Immature natural killer cell (primary cell): ENCODE measurements at regions not wholly inside any gene's neighbourhood (a gene's known extent, or its start where the extent isn't known, plus 50 kb on each side); places are given as distances from the start of the nearest gene placed in this dataset.

Source experiments
- DNase-seq, 3 donors: peaks; one replicate each; pipeline ENCODE4 v3.0.0; 2022; ENCODE audit warnings: mixed read lengths in 1 of 3
- H3K27ac Mint-ChIP-seq, 6 donors: one replicate each; pipeline ENCODE4 v1.8.0; 2020; ENCODE audit warnings: mixed read lengths in 6 of 6, mild to moderate bottlenecking in 5 of 6, inconsistent platforms in 4 of 6, moderate library complexity in 3 of 6
- H3K27me3 Mint-ChIP-seq, 3 donors: one replicate each; pipeline ENCODE4 v1.8.0; 2020 to 2021; ENCODE audit warnings: low read depth in 3 of 3, mild to moderate bottlenecking in 3 of 3, mixed read lengths in 3 of 3, moderate library complexity in 3 of 3, inconsistent platforms in 1 of 3
- H3K36me3 Mint-ChIP-seq, 3 donors: one replicate each; pipeline ENCODE4 v1.8.0; 2020; ENCODE audit warnings: mixed read lengths in 3 of 3, inconsistent platforms in 2 of 3, mild to moderate bottlenecking in 2 of 3
- H3K4me1 Mint-ChIP-seq, 2 donors: one replicate each; pipeline ENCODE4 v1.8.0; 2020; ENCODE audit warnings: inconsistent platforms in 2 of 2, mild to moderate bottlenecking in 2 of 2, mixed read lengths in 2 of 2, moderate library complexity in 1 of 2
- H3K4me3 Mint-ChIP-seq, 5 donors: one replicate each; pipeline ENCODE4 v1.8.0; 2020; ENCODE audit warnings: mild to moderate bottlenecking in 5 of 5, mixed read lengths in 5 of 5, inconsistent platforms in 3 of 5, moderate library complexity in 3 of 5
- H3K9me3 Mint-ChIP-seq, 6 donors: one replicate each; pipeline ENCODE4 v1.8.0; 2020; ENCODE audit warnings: mild to moderate bottlenecking in 6 of 6, mixed read lengths in 6 of 6, inconsistent platforms in 4 of 6, moderate library complexity in 3 of 6

- DNase-seq = no peak
Measured at GRCh38 chr12:67433385-67434175, 164.4 kb downstream of the CAND1 start.

GRCh38 chr12:67434671-67435370, 165.7 kb downstream of the CAND1 start:
- H3K27me3 Mint-ChIP-seq = peaks cover 0 to 3% (median 0%) of the 10 kb centered on the region in 3 donors
- H3K4me1 Mint-ChIP-seq = peaks cover 14 to 21% of the 10 kb centered on the region in 2 donors
- no peaks in the 10 kb centered on the region for H3K9me3 Mint-ChIP-seq
- no peaks in the 10 kb centered on the region for H3K36me3 Mint-ChIP-seq
- no peak overlapping the region for H3K27ac Mint-ChIP-seq
- H3K4me3 Mint-ChIP-seq = no peak overlapping the region
- DNase-seq = no peak

More at GRCh38 chr12:67433385-67434175, 164.4 kb downstream of the CAND1 start:
- Mint-ChIP-seq H3K27me3 (peaks cover 0 to 3% (median 2%) of the 10 kb centered on the region in 3 donors), H3K4me1 (peaks cover 14 to 21% of the 10 kb centered on the region in 2 donors), H3K36me3 (no peaks in the 10 kb centered on the region), H3K27ac (no peak overlapping the region), H3K9me3 (no peaks in the 10 kb centered on the region), H3K4me3 (no peak overlapping the region)

- H3K27ac Mint-ChIP-seq = no peak overlapping the region
- DNase-seq = no peak
- H3K4me3 Mint-ChIP-seq = peak overlapping the region in 1 of 5 donors; percentile 64
- no peaks in the 10 kb centered on the region for H3K36me3 Mint-ChIP-seq
- peaks cover 0 to 3% (median 0%) of the 10 kb centered on the region in 3 donors for H3K27me3 Mint-ChIP-seq
- no peaks in the 10 kb centered on the region for H3K9me3 Mint-ChIP-seq
- peaks cover 15 to 23% of the 10 kb centered on the region in 2 donors for H3K4me1 Mint-ChIP-seq
Measured at GRCh38 chr12:67436230-67436629, 167.1 kb downstream of the CAND1 start.

- Mint-ChIP-seq H3K36me3 (peaks cover 0 to 2% (median 0%) of the 10 kb centered on the region in 3 donors), H3K27me3 (peaks cover 0 to 3% (median 0%) of the 10 kb centered on the region in 3 donors), H3K27ac (peak overlapping the region in 1 of 6 donors; percentile 39), H3K4me1 (peaks cover 23 to 31% of the 10 kb centered on the region in 2 donors), H3K9me3 (no peaks in the 10 kb centered on the region), H3K4me3 (peak overlapping the region in 2 of 5 donors; percentile 14 to 64)
- no peak for DNase-seq
Measured at GRCh38 chr12:67437011-67437410, 167.9 kb downstream of the CAND1 start.

- H3K27ac Mint-ChIP-seq = no peak overlapping the region
- DNase-seq = no peak
- no peak overlapping the region for H3K4me3 Mint-ChIP-seq
- peaks cover 0 to 2% (median 0%) of the 10 kb centered on the region in 3 donors for H3K36me3 Mint-ChIP-seq
- H3K4me1 Mint-ChIP-seq = peaks cover 38 to 42% of the 10 kb centered on the region in 2 donors
- no peaks in the 10 kb centered on the region for H3K9me3 Mint-ChIP-seq
- peaks cover 0 to 3% (median 0%) of the 10 kb centered on the region in 3 donors for H3K27me3 Mint-ChIP-seq
Measured at GRCh38 chr12:67439611-67440010, 170.5 kb downstream of the CAND1 start.

- Mint-ChIP-seq H3K27me3 (peaks cover 0 to 2% (median under 1%) of the 10 kb centered on the region in 3 donors), H3K4me1 (peaks cover 30 to 33% of the 10 kb centered on the region in 2 donors), H3K27ac (peak overlapping the region in 2 of 6 donors; percentile 7 to 65), H3K9me3 (no peaks in the 10 kb centered on the region), H3K36me3 (peaks cover 0 to 2% (median 0%) of the 10 kb centered on the region in 3 donors), H3K4me3 (peak overlapping the region; percentile 23 to 76 (median 54))
- DNase-seq = peak; percentile 56 to 69 (median 61)
Measured at GRCh38 chr12:67441736-67442346, 172.7 kb downstream of the CAND1 start.

- no peak for DNase-seq
- Mint-ChIP-seq H3K36me3 (peaks cover 0 to 2% (median 0%) of the 10 kb centered on the region in 3 donors), H3K4me1 (peaks cover 24 to 28% of the 10 kb centered on the region in 2 donors), H3K4me3 (peak overlapping the region in 3 of 5 donors; percentile 6 to 76 (median 54)), H3K27me3 (peaks cover 0 to 2% (median 2%) of the 10 kb centered on the region in 3 donors), H3K9me3 (no peaks in the 10 kb centered on the region), H3K27ac (peak overlapping the region in 1 of 6 donors; percentile 51)
Measured at GRCh38 chr12:67442347-67442841, 173.2 kb downstream of the CAND1 start.

- H3K9me3 Mint-ChIP-seq = no peaks in the 10 kb centered on the region
- peak overlapping the region in 2 of 5 donors; percentile 54 to 76 for H3K4me3 Mint-ChIP-seq
- H3K4me1 Mint-ChIP-seq = peaks cover 20 to 26% of the 10 kb centered on the region in 2 donors
- peaks cover 0 to 2% (median 0%) of the 10 kb centered on the region in 3 donors for H3K36me3 Mint-ChIP-seq
- no peak overlapping the region for H3K27ac Mint-ChIP-seq
- no peak for DNase-seq
- H3K27me3 Mint-ChIP-seq = peaks cover 0 to 4% (median 2%) of the 10 kb centered on the region in 3 donors
Measured at GRCh38 chr12:67442896-67443295, 173.7 kb downstream of the CAND1 start.

- Mint-ChIP-seq H3K27ac (no peak overlapping the region), H3K36me3 (peaks cover 0 to 2% (median 0%) of the 10 kb centered on the region in 3 donors), H3K9me3 (no peaks in the 10 kb centered on the region), H3K4me1 (peaks cover 29 to 37% of the 10 kb centered on the region in 2 donors), H3K27me3 (peaks cover 0 to 4% (median 2%) of the 10 kb centered on the region in 3 donors), H3K4me3 (no peak overlapping the region)
- DNase-seq = no peak
Measured at GRCh38 chr12:67444542-67444941, 175.4 kb downstream of the CAND1 start.

- no peak overlapping the region for H3K27ac Mint-ChIP-seq
- peaks cover 40 to 48% of the 10 kb centered on the region in 2 donors for H3K4me1 Mint-ChIP-seq
- no peak for DNase-seq
- peaks cover 0 to under 1% (median 0%) of the 10 kb centered on the region in 3 donors for H3K36me3 Mint-ChIP-seq
- H3K27me3 Mint-ChIP-seq = peaks cover 0 to 4% (median 3%) of the 10 kb centered on the region in 3 donors
- H3K9me3 Mint-ChIP-seq = peaks cover 0 to 3% (median 0%) of the 10 kb centered on the region in 6 donors
- no peak overlapping the region for H3K4me3 Mint-ChIP-seq
Measured at GRCh38 chr12:67446716-67447115, 177.6 kb downstream of the CAND1 start.

- Mint-ChIP-seq H3K4me1 (peaks cover 40 to 47% of the 10 kb centered on the region in 2 donors), H3K27ac (no peak overlapping the region), H3K27me3 (peaks cover 0 to 4% (median 3%) of the 10 kb centered on the region in 3 donors), H3K36me3 (no peaks in the 10 kb centered on the region), H3K4me3 (no peak overlapping the region), H3K9me3 (peaks cover 0 to 3% (median 0%) of the 10 kb centered on the region in 6 donors)
- no peak for DNase-seq
Measured at GRCh38 chr12:67447180-67447579, 178.0 kb downstream of the CAND1 start.

GRCh38 chr12:67449591-67450052, 180.5 kb downstream of the CAND1 start:
- Mint-ChIP-seq H3K9me3 (peaks cover 0 to 3% (median 0%) of the 10 kb centered on the region in 6 donors), H3K27ac (peak overlapping the region; percentile 57 to 81 (median 74)), H3K27me3 (peaks cover 2 to 6% (median 3%) of the 10 kb centered on the region in 3 donors), H3K4me3 (peak overlapping the region; percentile 2 to 51 (median 28)), H3K36me3 (no peaks in the 10 kb centered on the region), H3K4me1 (peaks cover 36 to 41% of the 10 kb centered on the region in 2 donors)
- DNase-seq = peak; percentile 7 to 26 (median 14)

- peak overlapping the region; percentile 25 to 81 (median 74) for H3K27ac Mint-ChIP-seq
- DNase-seq = no peak
- H3K36me3 Mint-ChIP-seq = no peaks in the 10 kb centered on the region
- peaks cover 2 to 6% (median 3%) of the 10 kb centered on the region in 3 donors for H3K27me3 Mint-ChIP-seq
- H3K4me3 Mint-ChIP-seq = peak overlapping the region; percentile 6 to 55 (median 28)
- H3K4me1 Mint-ChIP-seq = peaks cover 36 to 41% of the 10 kb centered on the region in 2 donors
- peaks cover 0 to 3% (median 0%) of the 10 kb centered on the region in 6 donors for H3K9me3 Mint-ChIP-seq
Measured at GRCh38 chr12:67450441-67450840, 181.3 kb downstream of the CAND1 start.
